ENCODE measurements at regions not wholly inside any gene's neighbourhood (a gene's known extent, or its start where the extent isn't known, plus 50 kb on each side); places are given as distances from the start of the nearest gene placed in this dataset.

DNA sequence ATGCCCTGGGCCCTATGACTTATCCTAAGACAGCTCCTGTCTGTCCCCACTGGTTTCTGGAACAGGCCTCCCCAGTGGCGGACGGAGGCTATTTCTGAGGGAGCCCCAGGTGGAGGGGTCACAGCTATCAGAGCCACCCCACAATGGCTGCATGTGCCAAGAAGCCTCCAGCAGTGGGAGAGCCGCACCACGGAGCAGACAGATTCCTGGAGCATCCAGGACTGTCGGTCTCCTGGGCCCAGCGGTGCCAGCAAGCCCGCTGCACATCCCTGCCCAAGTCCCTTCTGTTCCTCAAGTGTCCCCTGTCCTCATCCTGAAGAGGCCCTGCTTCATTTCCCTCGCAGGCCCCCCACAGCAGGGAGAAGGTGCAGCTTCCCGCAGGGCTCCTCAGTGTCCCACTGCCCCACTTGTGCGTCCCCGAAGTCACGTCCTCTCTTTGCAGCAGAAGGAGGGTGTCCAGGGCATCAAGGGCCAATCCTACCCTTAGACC, 193.0 kb upstream of the SHH start (continued):
- TF ChIP-seq ZNF462 (CRISPR knock-in tag; IDR thresholded peaks at IDR 0.05): no peak
- TF ChIP-seq ZNF331 (CRISPR knock-in tag; IDR thresholded peaks at IDR 0.05; ENCODE audit: low read depth): no peak
- TF ChIP-seq EZH2phosphoT487 (IDR thresholded peaks at IDR 0.05; ENCODE audit: unreplicated experiment): no peak
- TF ChIP-seq CREB1 (CRISPR knock-in tag; IDR thresholded peaks at IDR 0.05; ENCODE audit: low read depth): no peak
- TF ChIP-seq JUNB (IDR thresholded peaks at IDR 0.05; ENCODE audit: unreplicated experiment): no peak
- TF ChIP-seq ZNF114 (CRISPR knock-in tag; IDR thresholded peaks at IDR 0.05): no peak
- TF ChIP-seq EZH2 (IDR thresholded peaks at IDR 0.05; ENCODE audit: low read depth, unreplicated experiment): no peak
- no peak for TF ChIP-seq STAT1 (IDR thresholded peaks at IDR 0.05; ENCODE audit: unreplicated experiment)

GRCh38 chr7:156004265-156005201, 192.3 kb upstream of the SHH start:
- H3F3A ChIP-seq (replicated peaks; ENCODE audit: low read depth): no peaks in the 10 kb centered on the region
- H3K27me3 ChIP-seq (ENCODE audit: insufficient read depth): no peaks in the 10 kb centered on the region
- H3K27me3 Mint-ChIP-seq (ENCODE audit: insufficient read depth, low read depth, poor library complexity): peaks cover 6% of the 10 kb centered on the region
- no peaks in the 10 kb centered on the region; the same call in 2 of the 3 replicates for H3K9me3 Mint-ChIP-seq
- H3K4me2 ChIP-seq: no peak overlapping the region
- H3K79me2 ChIP-seq (replicated peaks; ENCODE audit: insufficient read depth): no peaks in the 10 kb centered on the region
- no peaks in the 10 kb centered on the region for H4K20me1 ChIP-seq (replicated peaks; ENCODE audit: insufficient read depth)
- H2AFZ ChIP-seq: no peak overlapping the region
- DNase-seq (ENCODE audit: low spot score): no peak
- H3K9me2 ChIP-seq (ENCODE audit: insufficient read depth): no peaks in the 10 kb centered on the region
- H3K27ac ChIP-seq (ENCODE audit: low read depth): no peak overlapping the region
- H3K4me1 Mint-ChIP-seq: no peaks in the 10 kb centered on the region
- H3K4me1 ChIP-seq (ENCODE audit: insufficient read depth): no peaks in the 10 kb centered on the region
- no peak overlapping the region for H3K4me3 Mint-ChIP-seq
- no peaks in the 10 kb centered on the region for H3K36me3 ChIP-seq (ENCODE audit: insufficient read depth)
- ATAC-seq: no peak
- H3K4me3 ChIP-seq: no peak overlapping the region
- no peak overlapping the region for H3K27ac Mint-ChIP-seq
- no peaks in the 10 kb centered on the region for H3K36me3 Mint-ChIP-seq (ENCODE audit: low read depth)
- TF ChIP-seq EZH2phosphoT487 (IDR thresholded peaks at IDR 0.05; ENCODE audit: unreplicated experiment): no peak
- TF ChIP-seq, protein P1, sequence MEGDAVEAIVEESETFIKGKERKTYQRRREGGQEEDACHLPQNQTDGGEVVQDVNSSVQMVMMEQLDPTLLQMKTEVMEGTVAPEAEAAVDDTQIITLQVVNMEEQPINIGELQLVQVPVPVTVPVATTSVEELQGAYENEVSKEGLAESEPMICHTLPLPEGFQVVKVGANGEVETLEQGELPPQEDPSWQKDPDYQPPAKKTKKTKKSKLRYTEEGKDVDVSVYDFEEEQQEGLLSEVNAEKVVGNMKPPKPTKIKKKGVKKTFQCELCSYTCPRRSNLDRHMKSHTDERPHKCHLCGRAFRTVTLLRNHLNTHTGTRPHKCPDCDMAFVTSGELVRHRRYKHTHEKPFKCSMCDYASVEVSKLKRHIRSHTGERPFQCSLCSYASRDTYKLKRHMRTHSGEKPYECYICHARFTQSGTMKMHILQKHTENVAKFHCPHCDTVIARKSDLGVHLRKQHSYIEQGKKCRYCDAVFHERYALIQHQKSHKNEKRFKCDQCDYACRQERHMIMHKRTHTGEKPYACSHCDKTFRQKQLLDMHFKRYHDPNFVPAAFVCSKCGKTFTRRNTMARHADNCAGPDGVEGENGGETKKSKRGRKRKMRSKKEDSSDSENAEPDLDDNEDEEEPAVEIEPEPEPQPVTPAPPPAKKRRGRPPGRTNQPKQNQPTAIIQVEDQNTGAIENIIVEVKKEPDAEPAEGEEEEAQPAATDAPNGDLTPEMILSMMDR (conservative IDR thresholded peaks at IDR 0.05; ENCODE audit: low read depth in 2 of 2): no peak
- no peak for TF ChIP-seq CREB1 (CRISPR knock-in tag; IDR thresholded peaks at IDR 0.05; ENCODE audit: low read depth)
- no peak for TF ChIP-seq ZNF331 (CRISPR knock-in tag; IDR thresholded peaks at IDR 0.05; ENCODE audit: low read depth)

Measured in GM23338 (cell line).